HG03520 (cell line): ENCODE measurements at regions not wholly inside any gene's neighbourhood (a gene's known extent, or its start where the extent isn't known, plus 50 kb on each side); places are given as distances from the start of the nearest gene placed in this dataset.

ENCODE experiments used
- ATAC-seq: cut with Tn5 transposase; IDR thresholded peaks from one replicate; pipeline ENCODE4 v1.9.1; 2021; ENCODE audit warnings: mild to moderate bottlenecking, moderate library complexity; ENCODE audit not compliant: unreplicated experiment

GRCh38 chr15:93252780-93253179, 163.8 kb upstream of the RGMA start:
- ATAC-seq = no peak

GRCh38 chr15:93250950-93251349, 161.9 kb upstream of the RGMA start:
- ATAC-seq = no peak

GRCh38 chr15:93250209-93250608, 161.2 kb upstream of the RGMA start:
- ATAC-seq = no peak

- no peak for ATAC-seq
Observed at GRCh38 chr15:93249623-93250022, 160.6 kb upstream of the RGMA start.

- no peak for ATAC-seq
Observed at GRCh38 chr15:93247466-93248121, 158.6 kb upstream of the RGMA start.

GRCh38 chr15:93246266-93247242, 157.5 kb upstream of the RGMA start:
- ATAC-seq = no peak

GRCh38 chr15:93245661-93246042, 156.6 kb upstream of the RGMA start:
- no peak for ATAC-seq

GRCh38 chr15:93244696-93245660, 156.0 kb upstream of the RGMA start:
- ATAC-seq = no peak

GRCh38 chr15:93243573-93243972, 154.6 kb upstream of the RGMA start:
- ATAC-seq = no peak

GRCh38 chr15:93241696-93242585, 152.9 kb upstream of the RGMA start:
- ATAC-seq = no peak

GRCh38 chr15:93239993-93240392, 151.0 kb upstream of the RGMA start:
- ATAC-seq = no peak

- no peak for ATAC-seq
Observed at GRCh38 chr15:93239591-93239990, 150.6 kb upstream of the RGMA start.

GRCh38 chr15:93238641-93239040, 149.6 kb upstream of the RGMA start:
- ATAC-seq = no peak

- ATAC-seq = no peak
Observed at GRCh38 chr15:93235926-93236780, 147.1 kb upstream of the RGMA start.

GRCh38 chr15:93235269-93235668, 146.3 kb upstream of the RGMA start:
- no peak for ATAC-seq

- no peak for ATAC-seq
Observed at GRCh38 chr15:93233710-93234109, 144.7 kb upstream of the RGMA start.

- ATAC-seq = no peak
Observed at GRCh38 chr15:93232845-93233244, 143.8 kb upstream of the RGMA start.

- ATAC-seq = no peak
Observed at GRCh38 chr15:93231994-93232393, 143.0 kb upstream of the RGMA start.

- no peak for ATAC-seq
Observed at GRCh38 chr15:93231261-93231925, 142.4 kb upstream of the RGMA start.
